ENCODE measurements at regions not wholly inside any gene's neighbourhood (a gene's known extent, or its start where the extent isn't known, plus 50 kb on each side); places are given as distances from the start of the nearest gene placed in this dataset.
A peak's percentile ranks its signal among the peaks of the same experiment; 100 is the strongest.
"Not testable (repeated sequence)": the region's sequence is repeated elsewhere in the genome, so short reads cannot be mapped to it uniquely, and the experiment has no call there.

- H3K27me3 Mint-ChIP-seq; DNase-seq (ENCODE audit: low spot score in 2 of 2); H3K4me1 Mint-ChIP-seq; H3K36me3 Mint-ChIP-seq; H3K27ac Mint-ChIP-seq; ATAC-seq (ENCODE audit: low read depth); H3K9me3 Mint-ChIP-seq; H3K4me3 Mint-ChIP-seq: not testable (repeated sequence)
Observed at GRCh38 chr21:32934068-32934467, 91.7 kb upstream of the OLIG2 start.

- peaks cover 3% of the 10 kb centered on the region for H3K4me1 Mint-ChIP-seq
- ATAC-seq (ENCODE audit: low read depth): no peak
Observed at GRCh38 chr21:32934829-32935228, 90.9 kb upstream of the OLIG2 start.

GRCh38 chr21:32940079-32941014 lies 85.4 kb upstream of the OLIG2 start:
- Mint-ChIP-seq H3K36me3 (no peaks in the 10 kb centered on the region), H3K27me3 (peaks cover 20% of the 10 kb centered on the region), H3K4me3 (no peak overlapping the region), H3K9me3 (no peaks in the 10 kb centered on the region), H3K4me1 (no peaks in the 10 kb centered on the region), H3K27ac (no peak overlapping the region)
- ATAC-seq (ENCODE audit: low read depth) (peak; percentile 45), DNase-seq (ENCODE audit: low spot score in 2 of 2) (peak; percentile 22 to 37)

More at GRCh38 chr21:32934829-32935228, 90.9 kb upstream of the OLIG2 start:
- Mint-ChIP-seq H3K36me3 (peaks cover 2% of the 10 kb centered on the region), H3K27me3 (peaks cover 7% of the 10 kb centered on the region), H3K4me3 (no peak overlapping the region), H3K27ac (no peak overlapping the region), H3K9me3 (no peaks in the 10 kb centered on the region)
- no peak for DNase-seq (ENCODE audit: low spot score in 2 of 2)

GRCh38 chr21:32941263-32941662 lies 84.5 kb upstream of the OLIG2 start:
- H3K4me1 Mint-ChIP-seq: no peaks in the 10 kb centered on the region
- DNase-seq (ENCODE audit: low spot score in 2 of 2) (no peak), ATAC-seq (ENCODE audit: low read depth) (no peak)
- no peaks in the 10 kb centered on the region for H3K36me3 Mint-ChIP-seq
- H3K27ac Mint-ChIP-seq: no peak overlapping the region
- no peak overlapping the region for H3K4me3 Mint-ChIP-seq
- peaks cover 22% of the 10 kb centered on the region for H3K27me3 Mint-ChIP-seq
- H3K9me3 Mint-ChIP-seq: no peaks in the 10 kb centered on the region

GRCh38 chr21:32946654-32947053 lies 79.1 kb upstream of the OLIG2 start:
- ATAC-seq (ENCODE audit: low read depth) (no peak), DNase-seq (ENCODE audit: low spot score in 2 of 2) (no peak)
- Mint-ChIP-seq H3K4me3 (no peak overlapping the region), H3K27me3 (peaks cover 12% of the 10 kb centered on the region), H3K4me1 (no peaks in the 10 kb centered on the region), H3K27ac (no peak overlapping the region), H3K9me3 (peaks cover 4% of the 10 kb centered on the region), H3K36me3 (no peaks in the 10 kb centered on the region)

- ATAC-seq (ENCODE audit: low read depth) (no peak), DNase-seq (ENCODE audit: low spot score in 2 of 2) (no peak)
- Mint-ChIP-seq H3K9me3 (peaks cover 4% of the 10 kb centered on the region), H3K4me1 (no peaks in the 10 kb centered on the region), H3K36me3 (no peaks in the 10 kb centered on the region), H3K27me3 (peaks cover 14% of the 10 kb centered on the region), H3K27ac (no peak overlapping the region), H3K4me3 (no peak overlapping the region)
Observed at GRCh38 chr21:32947736-32948135, 78.0 kb upstream of the OLIG2 start.

- H3K36me3 Mint-ChIP-seq: no peaks in the 10 kb centered on the region
- H3K4me1 Mint-ChIP-seq: no peaks in the 10 kb centered on the region
- H3K27me3 Mint-ChIP-seq: peaks cover 10% of the 10 kb centered on the region
- H3K4me3 Mint-ChIP-seq: no peak overlapping the region
- ATAC-seq (ENCODE audit: low read depth) (no peak), DNase-seq (ENCODE audit: low spot score in 2 of 2) (no peak)
- H3K9me3 Mint-ChIP-seq: peaks cover 4% of the 10 kb centered on the region
- H3K27ac Mint-ChIP-seq: no peak overlapping the region
Observed at GRCh38 chr21:32949701-32950100, 76.0 kb upstream of the OLIG2 start.

- no peaks in the 10 kb centered on the region for H3K4me1 Mint-ChIP-seq
- peaks cover 4% of the 10 kb centered on the region for H3K9me3 Mint-ChIP-seq
- no peak overlapping the region for H3K4me3 Mint-ChIP-seq
- H3K36me3 Mint-ChIP-seq: no peaks in the 10 kb centered on the region
- peaks cover 10% of the 10 kb centered on the region for H3K27me3 Mint-ChIP-seq
- H3K27ac Mint-ChIP-seq: no peak overlapping the region
- no peak for ATAC-seq (ENCODE audit: low read depth)
- DNase-seq (ENCODE audit: low spot score in 2 of 2): no peak
Observed at GRCh38 chr21:32951041-32951440, 74.7 kb upstream of the OLIG2 start.

- H3K4me1 Mint-ChIP-seq: no peaks in the 10 kb centered on the region
- no peak overlapping the region for H3K27ac Mint-ChIP-seq
- no peak for DNase-seq (ENCODE audit: low spot score in 2 of 2)
- no peaks in the 10 kb centered on the region for H3K9me3 Mint-ChIP-seq
- H3K4me3 Mint-ChIP-seq: no peak overlapping the region
- no peak for ATAC-seq (ENCODE audit: low read depth)
- H3K36me3 Mint-ChIP-seq: no peaks in the 10 kb centered on the region
- H3K27me3 Mint-ChIP-seq: peaks cover 10% of the 10 kb centered on the region
Observed at GRCh38 chr21:32954353-32954752, 71.4 kb upstream of the OLIG2 start.

- Mint-ChIP-seq H3K4me1 (no peaks in the 10 kb centered on the region), H3K36me3 (no peaks in the 10 kb centered on the region), H3K4me3 (no peak overlapping the region), H3K27ac (no peak overlapping the region), H3K27me3 (peaks cover 10% of the 10 kb centered on the region), H3K9me3 (no peaks in the 10 kb centered on the region)
- DNase-seq (ENCODE audit: low spot score in 2 of 2) (no peak), ATAC-seq (ENCODE audit: low read depth) (no peak)
Observed at GRCh38 chr21:32955311-32956060, 70.2 kb upstream of the OLIG2 start.

- ATAC-seq (ENCODE audit: low read depth) (no peak), DNase-seq (ENCODE audit: low spot score in 2 of 2) (no peak)
- peaks cover 2% of the 10 kb centered on the region for H3K9me3 Mint-ChIP-seq
- H3K4me3 Mint-ChIP-seq: no peak overlapping the region
- H3K27ac Mint-ChIP-seq: no peak overlapping the region
- peaks cover 1% of the 10 kb centered on the region for H3K36me3 Mint-ChIP-seq
- peaks cover 14% of the 10 kb centered on the region for H3K27me3 Mint-ChIP-seq
- H3K4me1 Mint-ChIP-seq: no peaks in the 10 kb centered on the region
Observed at GRCh38 chr21:32956061-32956656, 69.6 kb upstream of the OLIG2 start.

- Mint-ChIP-seq H3K9me3 (peaks cover 3% of the 10 kb centered on the region), H3K27ac (no peak overlapping the region), H3K4me1 (no peaks in the 10 kb centered on the region), H3K4me3 (no peak overlapping the region), H3K27me3 (peaks cover 15% of the 10 kb centered on the region), H3K36me3 (peaks cover 1% of the 10 kb centered on the region)
- DNase-seq (ENCODE audit: low spot score in 2 of 2) (no peak), ATAC-seq (ENCODE audit: low read depth) (no peak)
Observed at GRCh38 chr21:32957545-32957944, 68.2 kb upstream of the OLIG2 start.

GRCh38 chr21:32958288-32959002 lies 67.3 kb upstream of the OLIG2 start:
- Mint-ChIP-seq H3K4me3 (no peak overlapping the region), H3K27me3 (peaks cover 12% of the 10 kb centered on the region), H3K36me3 (peaks cover 1% of the 10 kb centered on the region), H3K9me3 (peaks cover 3% of the 10 kb centered on the region), H3K27ac (no peak overlapping the region), H3K4me1 (no peaks in the 10 kb centered on the region)
- no peak for ATAC-seq (ENCODE audit: low read depth)
- no peak for DNase-seq (ENCODE audit: low spot score in 2 of 2)

Measured in memory B cell (primary cell).